HG03045 (cell line): ENCODE measurements at regions not wholly inside any gene's neighbourhood (a gene's known extent, or its start where the extent isn't known, plus 50 kb on each side); places are given as distances from the start of the nearest gene placed in this dataset.
"Not testable (repeated sequence)": the region's sequence is repeated elsewhere in the genome, so short reads cannot be mapped to it uniquely, and the experiment has no call there.

Experiments used
- ATAC-seq: cut with Tn5 transposase; IDR thresholded peaks from one replicate; pipeline ENCODE4 v1.9.1; 2021; ENCODE audit warnings: mild to moderate bottlenecking, moderate library complexity; ENCODE audit not compliant: unreplicated experiment

DNA sequence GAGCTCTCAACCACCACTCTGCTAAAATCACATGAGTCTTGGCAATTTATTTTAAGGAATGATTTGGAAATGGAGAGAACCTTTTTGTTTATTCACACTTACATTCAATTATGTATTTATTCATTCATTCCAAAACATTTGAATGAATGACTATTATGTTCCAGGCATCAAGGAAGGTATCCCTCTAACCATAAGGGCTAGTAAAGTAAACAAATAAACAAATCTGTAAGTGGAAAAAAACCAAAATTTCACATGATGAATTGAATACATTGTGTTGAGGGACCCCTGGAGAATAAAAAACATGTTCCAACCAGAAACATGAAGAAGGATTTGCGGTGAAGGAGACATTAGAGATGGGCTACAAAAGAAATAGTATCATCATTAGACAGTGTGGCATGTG, 677.8 kb downstream of the TOX3 start:
- ATAC-seq: no peak

DNA sequence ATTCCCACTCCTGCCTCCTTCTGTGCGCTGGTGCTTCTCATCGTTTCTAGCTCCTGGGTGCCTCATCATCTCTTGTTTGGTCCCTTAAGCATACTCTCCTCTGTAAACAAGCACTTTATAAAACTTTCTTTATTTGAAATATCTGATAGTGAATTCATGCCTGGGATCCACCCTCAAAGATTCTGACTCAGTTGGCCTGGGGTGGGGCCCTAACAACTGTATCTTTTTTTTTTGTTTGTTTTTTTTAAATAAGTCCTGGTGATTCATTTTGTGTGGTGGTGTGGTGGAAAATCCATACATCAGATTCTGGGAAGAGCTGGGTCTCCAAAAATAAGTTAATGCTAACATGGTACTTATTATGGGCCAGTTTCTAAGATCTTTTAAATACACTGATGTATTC, 678.3 kb downstream of the TOX3 start:
- no peak for ATAC-seq

DNA sequence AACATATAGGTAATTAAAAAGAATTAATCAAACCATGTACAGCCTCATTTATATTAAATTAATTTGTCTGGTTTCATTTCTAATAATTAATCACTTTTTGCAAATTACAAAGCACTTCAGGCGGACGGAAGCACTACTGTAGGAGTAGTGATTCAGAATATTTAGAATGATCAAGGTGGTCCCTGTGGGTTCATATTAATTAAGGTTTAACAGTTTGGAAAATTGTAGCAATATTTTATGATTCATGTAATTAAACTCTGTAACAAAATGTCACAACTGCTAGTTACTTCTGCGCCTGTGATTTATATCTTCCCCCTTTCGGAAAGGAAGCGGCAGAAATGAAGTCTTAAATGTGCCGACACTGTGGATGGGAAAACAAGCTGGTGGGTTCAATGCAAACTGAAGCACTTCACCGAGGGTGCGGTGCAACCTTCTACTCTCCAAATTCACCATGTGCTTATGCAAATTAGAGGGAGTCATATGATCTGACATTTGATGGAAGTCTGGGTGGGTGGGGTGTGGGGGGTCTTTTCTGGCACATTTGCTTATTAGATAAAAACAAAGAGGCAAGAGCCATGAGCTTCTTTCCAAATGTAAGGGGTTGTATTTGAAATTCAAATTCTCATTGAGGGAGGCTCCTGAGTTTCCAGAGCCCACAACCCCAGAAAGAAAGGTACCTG, 679.4 kb downstream of the TOX3 start:
- ATAC-seq: no peak

DNA sequence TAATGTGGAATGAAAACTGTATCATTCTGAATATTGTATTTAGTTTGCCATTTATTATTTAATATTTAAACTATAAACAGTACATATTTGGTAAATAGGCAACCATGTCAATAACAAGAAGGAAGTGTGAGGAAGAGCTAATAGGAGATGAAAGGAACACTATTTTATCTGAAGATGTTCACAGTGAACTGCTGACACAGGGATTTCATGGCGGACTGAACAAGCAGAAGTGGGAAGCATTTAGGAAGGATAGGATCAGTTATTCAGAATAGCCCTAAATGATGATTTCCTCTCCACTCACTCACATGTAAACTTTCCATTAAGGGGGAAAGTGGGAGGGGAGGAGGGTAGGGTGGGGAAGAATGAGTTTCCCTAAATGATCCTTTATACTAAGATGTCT, 682.4 kb downstream of the TOX3 start:
- ATAC-seq: no peak

DNA sequence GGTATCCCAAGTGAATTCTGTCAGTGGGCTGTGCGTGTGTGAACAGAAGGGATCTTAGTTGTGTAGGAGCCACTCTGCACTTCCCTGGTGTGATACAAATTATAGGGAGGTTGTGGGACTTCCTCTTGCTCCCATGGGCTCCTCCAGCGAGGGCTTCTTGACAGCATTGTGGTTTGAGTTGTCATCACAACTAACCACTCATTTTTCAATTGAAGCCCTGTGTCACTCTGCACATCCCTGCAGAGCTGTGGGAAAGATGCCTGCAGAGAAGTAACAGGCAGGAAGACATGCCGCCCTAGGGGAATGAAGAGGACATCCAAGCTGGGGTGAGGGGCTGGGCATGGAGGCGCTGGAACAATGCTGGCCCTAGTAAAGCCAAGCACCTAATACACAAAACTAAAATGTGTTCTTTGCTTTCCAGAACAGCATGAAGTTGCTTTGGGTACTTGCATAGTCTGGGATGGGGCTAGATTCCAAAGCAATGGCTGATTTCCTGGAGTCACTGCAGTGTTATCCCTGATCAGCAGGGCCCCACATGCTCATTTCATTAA, 692.5 kb downstream of the TOX3 start:
- no peak for ATAC-seq

DNA sequence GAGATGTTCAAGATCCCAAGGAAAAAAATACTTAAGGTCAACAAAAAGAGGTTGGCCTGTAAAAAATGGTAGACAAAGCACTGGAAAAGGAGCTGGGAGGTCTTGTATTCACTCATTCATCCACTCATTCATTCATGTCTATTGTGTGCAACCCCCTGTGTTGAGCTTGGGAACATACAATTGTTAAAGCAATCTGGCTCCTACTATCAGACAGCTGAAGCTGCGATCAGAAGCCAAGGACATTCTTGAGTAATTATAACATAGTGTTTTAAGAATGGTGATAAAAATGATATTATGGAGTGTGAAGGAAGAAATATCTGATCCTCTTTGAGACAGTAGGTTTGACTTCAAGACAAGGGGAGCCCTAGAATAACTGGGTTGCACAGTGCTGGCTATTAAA, 693.4 kb downstream of the TOX3 start:
- no peak for ATAC-seq

DNA sequence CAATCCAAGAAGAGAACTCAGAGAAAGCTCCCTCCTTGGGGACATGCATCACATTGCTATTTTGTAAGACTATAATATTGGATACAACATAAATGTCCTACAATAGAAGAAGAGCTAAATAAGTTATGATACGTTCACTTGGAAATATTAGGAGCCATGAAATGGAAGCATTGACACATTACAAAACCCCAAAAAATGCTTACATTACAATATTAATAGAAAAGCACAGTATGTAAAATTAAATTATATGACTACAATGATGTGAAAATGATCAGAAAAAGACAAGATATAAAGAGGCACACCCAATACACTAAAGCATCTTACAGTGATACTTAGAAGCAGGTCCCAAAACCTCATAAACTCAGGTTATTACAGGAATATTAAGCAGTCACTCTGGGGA, 694.1 kb downstream of the TOX3 start:
- no peak for ATAC-seq

DNA sequence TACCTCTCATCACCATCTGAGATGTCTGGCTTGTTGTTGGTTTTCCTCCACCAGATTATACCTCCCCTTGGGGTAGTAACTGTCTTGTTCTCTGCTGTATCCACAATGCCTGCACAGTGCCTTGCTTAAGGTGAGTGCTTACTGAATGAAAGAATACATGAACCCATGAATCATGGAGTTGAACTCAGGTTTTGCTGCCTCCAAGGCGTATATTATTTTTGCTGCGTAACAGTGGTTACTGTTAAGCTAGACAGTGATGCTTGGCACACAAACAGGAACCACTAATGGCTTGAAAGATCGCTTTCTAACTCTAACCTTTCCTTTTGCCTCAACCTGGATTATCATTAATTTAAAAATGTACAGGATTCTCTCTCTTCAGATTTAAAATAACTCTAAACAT, 695.8 kb downstream of the TOX3 start:
- ATAC-seq: no peak

DNA sequence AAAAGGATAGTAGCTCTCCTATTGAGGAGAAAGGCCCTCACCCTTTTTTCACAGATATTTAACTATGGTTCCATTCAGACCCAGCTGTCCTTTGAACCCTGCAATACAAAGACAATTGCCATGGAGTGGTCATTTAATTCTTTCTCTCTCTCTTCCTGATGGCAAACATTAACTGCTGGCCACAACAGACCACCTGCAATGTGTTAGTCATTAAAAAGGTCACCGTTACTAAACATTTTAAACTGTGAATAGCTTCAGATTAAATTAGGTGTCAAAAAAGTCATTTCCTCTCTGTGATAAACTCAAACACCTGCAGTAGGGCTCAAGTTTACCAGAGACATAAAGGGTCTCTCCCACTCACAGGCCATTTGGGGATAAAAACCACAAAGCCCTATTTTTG, 697.2 kb downstream of the TOX3 start:
- no peak for ATAC-seq

DNA sequence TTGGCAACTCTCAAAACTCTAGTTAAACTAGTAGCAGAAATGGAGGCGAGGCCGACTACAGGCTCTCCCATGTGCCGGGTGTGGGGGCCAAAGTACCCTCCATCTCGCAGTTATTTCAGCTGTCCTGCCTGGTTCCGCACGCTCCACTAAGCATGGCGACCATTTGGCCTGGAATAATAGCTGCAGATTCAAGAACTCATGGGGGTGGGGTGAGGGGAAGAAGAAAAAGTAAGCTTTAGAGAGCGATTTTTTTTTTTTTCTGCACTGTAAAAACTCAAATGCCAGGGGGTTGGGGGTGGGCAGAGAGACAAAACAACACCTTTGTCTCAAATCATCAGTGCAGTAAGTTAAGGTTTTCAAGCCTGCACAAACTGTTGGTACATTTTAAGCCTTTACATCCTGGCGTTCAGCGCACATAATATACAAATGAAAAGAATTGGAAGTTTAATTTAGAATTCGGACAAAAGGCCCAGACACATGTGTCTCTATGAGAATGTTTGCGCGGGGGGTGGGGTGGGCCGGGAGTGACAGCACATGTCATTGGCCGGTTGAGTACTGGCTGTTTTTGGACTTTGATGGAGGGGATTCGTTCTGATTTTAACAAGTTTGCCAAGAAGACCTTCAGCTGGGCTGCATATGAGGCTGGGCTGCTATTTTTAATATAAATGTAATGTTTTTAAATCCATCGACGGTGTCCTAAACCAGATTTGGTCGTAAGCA, 694.7 kb upstream of the SALL1 start:
- no peak for ATAC-seq

DNA sequence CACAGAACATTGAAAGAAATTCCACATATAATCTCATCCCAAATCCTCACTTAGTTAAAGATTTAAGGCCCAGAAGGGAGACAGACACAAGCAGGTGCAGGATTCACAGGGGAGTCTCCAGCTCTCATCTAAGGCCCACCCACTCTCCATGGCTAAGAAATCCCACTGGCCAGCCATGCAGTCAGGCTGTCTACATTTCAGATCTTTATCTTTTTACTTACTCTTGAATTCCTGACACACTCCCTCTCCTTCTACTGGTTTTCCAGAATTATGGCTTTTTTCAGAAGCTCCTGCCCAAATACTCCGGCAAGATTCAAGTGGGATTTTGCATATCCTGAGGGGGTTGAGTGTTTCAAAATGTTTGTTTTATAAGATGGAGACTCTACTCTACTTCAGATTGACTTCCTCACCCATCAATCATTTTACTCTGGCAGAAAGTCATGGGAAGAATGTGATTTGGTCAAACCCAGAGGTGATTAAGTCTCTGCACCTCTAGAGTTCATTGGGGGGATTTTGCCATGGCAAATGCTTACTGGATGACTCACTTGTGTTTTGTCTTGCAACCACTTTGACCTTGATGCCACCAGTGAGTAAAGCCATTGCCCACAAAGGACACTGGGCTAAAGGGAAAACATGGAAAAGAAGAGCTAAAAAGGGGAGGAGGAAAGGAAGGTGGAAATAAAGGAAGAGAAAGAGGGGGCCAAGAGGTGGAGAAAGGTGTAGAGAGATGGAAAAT, 688.8 kb upstream of the SALL1 start:
- no peak for ATAC-seq

DNA sequence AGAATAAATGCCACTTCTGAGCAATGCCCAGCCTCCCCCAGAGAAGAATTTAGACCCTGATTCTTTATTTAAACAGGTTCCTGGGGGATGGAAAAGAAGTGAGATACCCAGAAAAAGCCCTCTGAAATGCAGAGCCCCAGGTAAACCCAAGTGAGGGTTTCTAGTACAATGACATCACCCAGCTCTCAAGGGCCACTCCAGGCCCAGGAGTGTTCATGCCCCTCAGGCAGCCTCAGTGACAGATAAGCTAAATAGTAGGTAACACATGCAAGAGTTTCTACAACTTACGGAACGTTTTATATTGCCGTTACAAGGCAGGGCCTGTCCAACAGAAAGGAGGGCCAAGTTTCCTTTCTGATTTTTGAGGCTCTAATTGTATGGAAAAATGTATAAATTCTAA, 683.7 kb upstream of the SALL1 start:
- ATAC-seq: no peak

DNA sequence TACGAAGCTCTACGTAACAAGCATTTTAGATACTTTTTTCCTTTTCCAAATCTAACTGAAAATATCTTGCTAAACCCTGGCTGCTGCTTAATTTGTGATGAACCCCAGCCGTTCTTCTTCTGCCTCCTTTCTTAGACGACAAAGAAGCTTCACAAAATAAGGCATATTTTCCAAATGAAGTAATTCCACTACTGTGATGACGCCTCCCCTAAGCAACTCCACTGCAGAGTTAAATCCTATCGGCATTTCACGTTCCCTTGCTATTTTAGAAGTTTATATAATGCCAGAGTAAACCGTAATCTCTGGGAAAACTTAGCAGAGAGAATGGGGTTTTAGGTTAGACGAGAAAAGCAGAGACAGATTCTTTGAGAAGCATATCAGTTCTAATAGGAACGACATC, 683.1 kb upstream of the SALL1 start:
- ATAC-seq: no peak

DNA sequence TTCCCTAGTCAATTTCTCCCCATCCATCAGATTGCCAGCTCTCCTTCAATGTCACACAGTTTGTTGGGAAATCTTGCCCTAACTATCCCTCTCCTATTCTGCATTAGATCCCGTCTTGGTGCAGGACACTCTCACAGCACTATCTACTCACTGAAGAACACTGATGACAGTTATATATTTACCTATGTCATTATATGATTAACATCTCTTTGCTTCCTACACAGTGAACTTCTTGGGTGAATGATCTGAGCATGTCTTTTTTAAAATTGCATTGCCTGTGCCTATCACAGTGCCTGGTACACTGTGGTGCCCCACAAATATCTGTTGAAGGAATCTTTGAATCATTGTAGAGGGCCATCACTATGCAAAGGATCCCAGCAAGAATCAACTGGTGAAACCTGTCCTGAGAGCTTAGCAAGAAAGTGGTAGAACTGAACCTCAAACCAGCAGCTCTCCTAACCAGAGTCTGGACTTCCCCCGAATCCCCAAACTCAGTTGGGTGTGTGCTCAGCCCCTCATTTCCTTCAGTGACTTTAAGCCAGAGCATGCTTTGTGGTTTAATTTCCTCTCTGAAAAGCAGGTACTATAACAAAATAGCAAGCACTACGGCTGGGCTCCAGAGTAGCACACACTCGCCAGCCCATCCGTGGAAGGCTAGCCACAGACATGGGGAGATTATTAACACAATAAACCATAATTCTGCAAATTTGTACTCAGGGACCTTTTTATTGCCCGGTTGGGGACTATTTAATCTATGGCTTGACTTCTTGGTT, 680.7 kb upstream of the SALL1 start:
- ATAC-seq: no peak

DNA sequence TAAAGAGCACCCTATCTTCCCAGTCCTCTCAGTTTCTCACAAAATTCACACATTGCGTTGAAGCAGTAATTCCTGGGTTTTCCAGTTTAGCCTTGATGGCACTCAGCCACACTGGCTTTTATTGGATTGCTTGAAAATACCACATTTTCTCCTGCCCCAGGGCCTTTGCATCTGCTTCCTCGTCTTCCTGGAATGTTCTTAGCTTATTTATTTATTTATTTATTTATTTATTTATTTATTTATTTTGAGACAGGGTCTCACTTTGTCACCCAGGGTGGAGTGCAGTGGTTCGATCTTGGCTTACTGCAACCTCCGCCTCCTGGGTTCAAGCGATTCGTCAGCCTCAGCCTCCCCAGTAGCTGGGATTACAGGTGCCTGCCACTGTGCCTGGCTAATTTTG, 680.0 kb upstream of the SALL1 start:
- not testable (repeated sequence) for ATAC-seq

DNA sequence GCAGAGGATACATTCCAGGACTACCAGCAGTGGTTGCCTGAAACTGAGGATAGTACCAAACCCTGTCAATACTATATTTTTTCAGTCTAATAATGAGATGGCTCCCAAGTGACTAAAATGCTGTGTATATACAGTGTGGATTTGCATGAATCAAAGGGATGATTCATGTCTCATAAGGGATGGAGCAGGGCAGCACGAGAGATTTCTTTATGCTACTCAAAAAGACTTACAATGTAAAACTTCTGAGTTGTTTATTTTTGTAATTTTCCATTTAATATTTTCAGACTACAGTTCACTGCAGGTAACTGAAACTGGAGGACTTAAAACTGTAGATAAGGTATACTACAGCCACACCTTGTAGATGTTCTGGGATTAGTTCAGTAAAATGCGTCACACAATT, 674.7 kb upstream of the SALL1 start:
- no peak for ATAC-seq

DNA sequence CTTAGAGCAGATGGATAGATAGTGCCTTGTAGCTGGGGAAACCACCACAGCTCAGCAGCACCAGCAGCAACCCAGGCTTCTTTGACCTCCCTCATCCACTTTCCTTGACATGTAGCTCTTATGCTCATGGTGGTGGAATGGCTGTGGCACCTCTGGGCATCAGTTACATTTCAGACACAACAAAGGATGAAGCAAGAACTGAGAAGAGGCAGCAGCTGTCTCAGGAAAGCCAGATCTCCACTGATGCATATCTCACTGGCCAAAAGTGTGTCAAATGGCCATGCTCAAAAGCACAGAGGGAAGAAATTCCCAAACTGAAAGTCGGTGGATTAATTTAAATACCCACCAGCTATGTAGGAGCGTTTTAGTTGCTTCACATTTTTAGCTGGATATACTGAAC, 671.4 kb upstream of the SALL1 start:
- no peak for ATAC-seq

DNA sequence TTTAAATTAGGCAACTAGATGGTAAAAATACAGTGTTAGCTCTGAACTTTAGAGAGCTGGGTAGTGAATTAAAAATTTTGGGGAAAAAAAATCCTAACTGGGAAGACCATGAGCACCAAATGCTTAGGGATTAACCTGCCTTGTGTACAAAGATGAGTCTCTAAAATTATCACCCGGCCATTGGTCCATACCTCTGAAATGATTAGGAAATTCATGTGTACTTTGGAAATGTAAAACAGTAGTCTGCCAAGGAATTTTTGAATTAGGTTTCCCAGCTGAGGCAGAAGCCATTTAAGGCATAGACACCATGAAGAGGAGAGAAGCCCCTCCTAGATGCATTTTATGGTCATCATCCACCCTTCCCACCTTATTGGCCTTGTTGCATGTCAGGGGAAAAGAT, 670.5 kb upstream of the SALL1 start:
- no peak for ATAC-seq

DNA sequence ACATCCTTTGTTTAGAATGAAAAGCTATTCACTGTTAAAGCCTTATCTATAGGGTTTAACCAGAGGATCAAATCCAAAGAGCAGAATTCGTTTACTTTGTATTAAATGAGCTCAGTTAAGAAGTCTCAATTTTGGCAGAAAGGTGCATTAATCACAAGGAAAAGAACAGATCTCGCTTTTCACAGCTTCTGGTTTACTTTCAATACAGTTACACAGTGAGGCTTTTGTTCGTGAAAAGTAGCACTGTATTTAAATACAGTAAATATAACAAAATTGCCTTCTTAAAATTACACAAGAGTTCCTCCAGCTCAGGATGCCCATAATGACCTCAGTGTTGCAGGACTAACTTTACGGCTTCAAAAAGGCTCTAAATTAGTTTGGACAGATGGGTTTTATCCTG, 669.1 kb upstream of the SALL1 start:
- no peak for ATAC-seq

DNA sequence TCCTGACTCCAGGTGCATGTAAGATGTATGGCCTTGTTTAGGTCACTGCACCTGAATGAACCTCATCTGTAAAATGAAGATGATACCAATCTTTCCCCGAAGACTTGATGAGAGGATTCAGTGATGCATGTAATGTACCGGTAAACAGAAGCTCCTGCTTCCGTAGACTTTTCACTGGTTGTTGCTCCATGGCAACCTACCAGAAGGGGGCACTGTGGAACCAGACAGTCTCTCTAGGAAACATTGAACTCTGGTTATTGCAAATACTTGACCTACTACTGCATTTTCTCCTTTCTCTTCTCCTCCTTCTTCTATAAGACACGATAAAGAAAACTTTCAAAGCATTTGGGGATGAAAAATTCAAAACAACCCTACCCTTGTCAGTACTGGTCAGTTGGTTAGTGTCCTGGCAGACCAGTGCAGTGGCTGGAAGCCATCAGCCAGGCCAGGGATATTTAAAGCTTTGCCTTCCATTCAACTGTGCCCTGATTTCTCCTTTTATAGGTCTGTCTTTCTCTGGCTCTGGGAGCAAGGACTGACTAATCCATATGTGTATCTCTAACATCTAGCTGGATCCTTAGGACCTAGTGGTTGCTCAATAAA, 667.4 kb upstream of the SALL1 start:
- no peak for ATAC-seq

DNA sequence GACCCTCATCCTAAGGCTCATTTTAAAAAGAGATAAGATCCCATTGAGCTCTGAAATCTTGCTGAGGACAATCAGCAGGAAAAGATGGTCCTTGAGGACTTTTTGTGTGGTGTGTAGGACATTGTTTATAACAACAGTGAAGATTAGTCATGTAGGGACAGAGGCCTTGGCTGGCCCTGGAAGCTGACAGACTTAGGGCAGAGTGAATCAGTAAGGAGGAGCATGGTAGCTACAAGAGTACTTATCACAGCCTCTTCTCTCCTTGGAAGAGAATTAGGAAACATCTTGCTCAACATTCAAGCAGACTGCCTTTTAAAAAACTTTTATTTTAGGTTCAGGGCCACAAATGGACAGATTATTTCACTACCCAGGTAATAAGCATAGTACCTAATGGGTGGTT, 665.9 kb upstream of the SALL1 start:
- ATAC-seq: no peak
